Caco-2 (cell line): ENCODE measurements at regions not wholly inside any gene's neighbourhood (a gene's known extent, or its start where the extent isn't known, plus 50 kb on each side); places are given as distances from the start of the nearest gene placed in this dataset.

ENCODE experiments used
- BruUV-seq: library from RNA; stranded (reverse); fragments of 400-500 nt; replicated peaks from 2 replicates; lab custom pipeline; 2021; lab: Mats Ljungman, UMichigan
- CTCF ChIA-PET: fragments of 300-600 bp; sonication (Branson Sonifier 250); formaldehyde crosslinking; loops from one replicate; lab custom pipeline; 2022; ENCODE audit warnings: antibody characterized with exemption; lab: Charles Lee
- POLR2A ChIA-PET: fragments of 300-600 bp; sonication (Branson Sonifier 250); formaldehyde crosslinking; loops from one replicate; lab custom pipeline; 2022; ENCODE audit warnings: antibody characterized with exemption; lab: Charles Lee
- DNase-seq, 2 experiments: peaks; one replicate each; pipeline versions ENCODE4 v3.0.0 to v3.0.0-alpha.2; 2020 to 2022
- H3K27me3 ChIP-seq: replicated peaks from 2 replicates; pipeline ENCODE4 v1.6.0; 2011; ENCODE audit warnings: low read length; ENCODE audit not compliant: control insufficient read depth, insufficient read depth
- H3K36me3 ChIP-seq: 2 replicates; pipeline ENCODE4 v1.5.1; 2011; ENCODE audit warnings: low read length; ENCODE audit not compliant: control insufficient read depth, insufficient read depth
- H3K4me1 ChIP-seq: fragments of 250-450 bp; sonication (Bioruptor Pico); 2 replicates; pipeline ENCODE4 v1.5.1; 2020; ENCODE audit warnings: mild to moderate bottlenecking
- H3K4me3 ChIP-seq: 2 replicates; pipeline ENCODE4 v1.5.1; 2011; ENCODE audit warnings: low read depth, mild to moderate bottlenecking, control low read depth, low read length
- H3K9me3 ChIP-seq: fragments of 250-450 bp; sonication (Bioruptor Pico); 2 replicates; pipeline ENCODE4 v1.5.1; 2020; ENCODE audit warnings: mild to moderate bottlenecking, moderate library complexity
- H3K27ac Mint-ChIP-seq: one replicate; pipeline ENCODE4 v1.8.0; 2022; ENCODE audit warnings: mixed read lengths; ENCODE audit not compliant: unreplicated experiment
- H3K27me3 Mint-ChIP-seq: one replicate; pipeline ENCODE4 v1.8.0; 2022; ENCODE audit warnings: mixed read lengths; ENCODE audit not compliant: insufficient read depth, unreplicated experiment
- H3K36me3 Mint-ChIP-seq: one replicate; pipeline ENCODE4 v1.8.0; 2022; ENCODE audit warnings: mild to moderate bottlenecking, mixed read lengths; ENCODE audit not compliant: insufficient read depth, unreplicated experiment
- H3K4me1 Mint-ChIP-seq: one replicate; pipeline ENCODE4 v1.8.0; 2022; ENCODE audit warnings: low read depth, mixed read lengths; ENCODE audit not compliant: unreplicated experiment
- H3K4me3 Mint-ChIP-seq: one replicate; pipeline ENCODE4 v1.8.0; 2022; ENCODE audit warnings: mild to moderate bottlenecking, moderate library complexity, mixed read lengths; ENCODE audit not compliant: unreplicated experiment
- H3K9me3 Mint-ChIP-seq: one replicate; pipeline ENCODE4 v1.8.0; 2022; ENCODE audit warnings: mixed read lengths; ENCODE audit not compliant: unreplicated experiment
- intact Hi-C: fragments of 100-400 bp; cut with micrococcal nuclease; formaldehyde crosslinking; loops from one replicate; pipeline ENCODE4 v1.10.0; 2022; ENCODE audit not compliant: unreplicated experiment
- TF ChIP-seq, protein P1 (sequence below), 2 experiments: fragments of 200-600 bp in 1 of 2; IDR thresholded peaks; 1 replicate in 1 of 2; 2 replicates in 1 of 2; pipeline versions ENCODE4 v1.5.1 to v1.8.0; 2011 to 2022; ENCODE audit warnings: antibody characterized with exemption in 1 of 2, control low read depth in 1 of 2, inconsistent platforms in 1 of 2, low read depth in 1 of 2, low read length in 1 of 2, mild to moderate bottlenecking in 1 of 2, moderate library complexity in 1 of 2; ENCODE audit not compliant: insufficient read depth in 1 of 2, severe bottlenecking in 1 of 2, unreplicated experiment in 1 of 2

- ChIA-PET CTCF (interaction anchor here (0.7 to 1.3 kb wide), 4 partner anchors 9 to 809 kb away, joined by 3 to 5 read pairs (median 3); no protein-coding TSS in a partner anchor), POLR2A (no interaction called here)
- intact Hi-C loops: loop anchor here (2.0 to 5.0 kb wide), 2 partner anchors 404 to 800 kb away; no protein-coding TSS in a partner anchor
- Mint-ChIP-seq H3K4me3 (no peak overlapping the region), H3K36me3 (peaks cover 5% of the 10 kb centered on the region), H3K27me3 (no peaks in the 10 kb centered on the region), H3K4me1 (peaks cover 20% of the 10 kb centered on the region), H3K9me3 (no peaks in the 10 kb centered on the region), H3K27ac (peak overlapping the region; percentile 61)
- H3K4me3 ChIP-seq: no peak overlapping the region
- TF ChIP-seq, protein P1, sequence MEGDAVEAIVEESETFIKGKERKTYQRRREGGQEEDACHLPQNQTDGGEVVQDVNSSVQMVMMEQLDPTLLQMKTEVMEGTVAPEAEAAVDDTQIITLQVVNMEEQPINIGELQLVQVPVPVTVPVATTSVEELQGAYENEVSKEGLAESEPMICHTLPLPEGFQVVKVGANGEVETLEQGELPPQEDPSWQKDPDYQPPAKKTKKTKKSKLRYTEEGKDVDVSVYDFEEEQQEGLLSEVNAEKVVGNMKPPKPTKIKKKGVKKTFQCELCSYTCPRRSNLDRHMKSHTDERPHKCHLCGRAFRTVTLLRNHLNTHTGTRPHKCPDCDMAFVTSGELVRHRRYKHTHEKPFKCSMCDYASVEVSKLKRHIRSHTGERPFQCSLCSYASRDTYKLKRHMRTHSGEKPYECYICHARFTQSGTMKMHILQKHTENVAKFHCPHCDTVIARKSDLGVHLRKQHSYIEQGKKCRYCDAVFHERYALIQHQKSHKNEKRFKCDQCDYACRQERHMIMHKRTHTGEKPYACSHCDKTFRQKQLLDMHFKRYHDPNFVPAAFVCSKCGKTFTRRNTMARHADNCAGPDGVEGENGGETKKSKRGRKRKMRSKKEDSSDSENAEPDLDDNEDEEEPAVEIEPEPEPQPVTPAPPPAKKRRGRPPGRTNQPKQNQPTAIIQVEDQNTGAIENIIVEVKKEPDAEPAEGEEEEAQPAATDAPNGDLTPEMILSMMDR (IDR thresholded peaks at IDR 0.05; ENCODE audit: insufficient read depth in 1 of 2, low read depth in 1 of 2, low read length in 1 of 2, severe bottlenecking in 1 of 2, unreplicated experiment in 1 of 2): no peak
- peaks cover 42% of the 10 kb centered on the region for H3K4me1 ChIP-seq
- no TSS peak for BruUV-seq
- H3K27me3 ChIP-seq: no peaks in the 10 kb centered on the region
- no peaks in the 10 kb centered on the region for H3K9me3 ChIP-seq
- DNase-seq: no peak
- H3K36me3 ChIP-seq: no peaks in the 10 kb centered on the region
Measured at GRCh38 chr14:53538316-53538881, 385.3 kb upstream of the DDHD1 start.

DNA sequence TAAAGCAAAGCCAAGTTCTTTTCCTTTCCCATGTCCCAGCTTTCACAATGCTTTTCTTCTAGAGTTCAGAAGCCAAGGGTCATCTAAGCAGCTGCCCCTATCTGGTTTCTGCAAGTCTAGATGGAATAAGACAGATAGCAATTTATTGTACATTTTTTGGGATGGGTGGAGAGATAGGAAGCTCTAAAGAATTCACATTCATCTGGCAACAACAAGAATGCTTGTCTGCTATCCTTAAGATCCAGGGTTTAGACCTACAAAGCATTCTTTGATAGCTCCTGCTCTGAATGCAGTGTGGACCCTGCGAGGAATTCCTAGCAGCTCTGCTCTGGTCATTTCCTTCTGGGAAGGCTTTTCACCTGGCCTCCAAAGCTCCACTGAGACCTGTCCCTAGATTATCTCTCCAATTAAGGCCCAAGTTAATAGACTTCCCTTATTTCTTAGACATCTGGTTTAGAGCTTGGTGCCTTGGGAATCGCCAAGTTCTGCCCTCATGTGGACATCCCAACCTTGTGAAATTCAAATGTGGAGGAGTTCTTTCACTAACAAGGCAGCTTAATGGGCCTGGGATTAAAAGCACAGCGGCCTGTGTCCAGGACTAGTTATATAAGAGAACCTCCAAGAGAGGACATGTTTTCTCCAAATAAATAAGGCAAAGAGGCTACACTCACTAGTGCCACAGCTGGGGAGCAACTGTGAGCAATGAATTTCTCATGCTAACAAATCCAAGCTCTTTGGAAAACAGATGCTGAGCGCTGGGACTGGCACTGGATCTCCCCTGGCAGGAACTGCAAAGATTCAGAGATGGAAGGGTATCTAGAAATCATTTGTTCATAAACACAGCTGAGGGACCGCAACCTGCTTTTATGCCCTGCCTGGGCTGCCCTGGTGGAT, 384.5 kb upstream of the DDHD1 start:
- CTCF ChIA-PET: interaction anchor here (0.7 to 1.3 kb wide), 7 partner anchors 9 to 810 kb away, joined by 3 to 5 read pairs (median 3); no protein-coding TSS in a partner anchor
- Histone ChIP-seq H3K27me3 (no peaks in the 10 kb centered on the region), H3K4me3 (no peak overlapping the region), H3K4me1 (peaks cover 38% of the 10 kb centered on the region), H3K9me3 (no peaks in the 10 kb centered on the region), H3K36me3 (no peaks in the 10 kb centered on the region)
- Mint-ChIP-seq H3K27me3 (no peaks in the 10 kb centered on the region), H3K27ac (peak overlapping the region; percentile 61), H3K36me3 (peaks cover 5% of the 10 kb centered on the region), H3K4me3 (no peak overlapping the region), H3K9me3 (no peaks in the 10 kb centered on the region), H3K4me1 (peaks cover 20% of the 10 kb centered on the region)
- TF ChIP-seq, protein P1 (IDR thresholded peaks at IDR 0.05; ENCODE audit: insufficient read depth in 1 of 2, low read depth in 1 of 2, low read length in 1 of 2, severe bottlenecking in 1 of 2, unreplicated experiment in 1 of 2): no peak
- intact Hi-C loops: loop anchor here (1.0 to 5.0 kb wide), 3 partner anchors 105 to 801 kb away; no protein-coding TSS in a partner anchor
- BruUV-seq: no TSS peak
- POLR2A ChIA-PET: interaction anchor here (0.7 to 1.2 kb wide), 4 partner anchors 12 to 419 kb away, joined by 3 to 4 read pairs (median 4); partner anchors contain the start of gene BMP4
- peak; percentile 46 to 67 for DNase-seq

- peaks cover 40% of the 10 kb centered on the region for H3K4me1 ChIP-seq
- peaks cover 26% of the 10 kb centered on the region for H3K4me1 Mint-ChIP-seq
- ChIA-PET POLR2A (no interaction called here), CTCF (no interaction called here)
- no peaks in the 10 kb centered on the region for H3K27me3 Mint-ChIP-seq
- no peaks in the 10 kb centered on the region for H3K9me3 Mint-ChIP-seq
- intact Hi-C loops: loop anchor here (5.0 kb wide), 1 partner anchor 406 kb away; no protein-coding TSS in a partner anchor
- no TSS peak for BruUV-seq
- no peak for DNase-seq
- H3K36me3 Mint-ChIP-seq: peaks cover 5% of the 10 kb centered on the region
- TF ChIP-seq, protein P1 (IDR thresholded peaks at IDR 0.05; ENCODE audit: insufficient read depth in 1 of 2, low read depth in 1 of 2, low read length in 1 of 2, severe bottlenecking in 1 of 2, unreplicated experiment in 1 of 2): no peak
- H3K4me3 Mint-ChIP-seq: no peak overlapping the region
- H3K36me3 ChIP-seq: no peaks in the 10 kb centered on the region
- H3K4me3 ChIP-seq: no peak overlapping the region
- H3K9me3 ChIP-seq: no peaks in the 10 kb centered on the region
- H3K27me3 ChIP-seq: no peaks in the 10 kb centered on the region
- no peak overlapping the region for H3K27ac Mint-ChIP-seq
Measured at GRCh38 chr14:53536446-53536845, 383.3 kb upstream of the DDHD1 start.
